ENCODE measurements at regions not wholly inside any gene's neighbourhood (a gene's known extent, or its start where the extent isn't known, plus 50 kb on each side); places are given as distances from the start of the nearest gene placed in this dataset.
"Not testable (repeated sequence)": the region's sequence is repeated elsewhere in the genome, so short reads cannot be mapped to it uniquely, and the experiment has no call there.

DNA sequence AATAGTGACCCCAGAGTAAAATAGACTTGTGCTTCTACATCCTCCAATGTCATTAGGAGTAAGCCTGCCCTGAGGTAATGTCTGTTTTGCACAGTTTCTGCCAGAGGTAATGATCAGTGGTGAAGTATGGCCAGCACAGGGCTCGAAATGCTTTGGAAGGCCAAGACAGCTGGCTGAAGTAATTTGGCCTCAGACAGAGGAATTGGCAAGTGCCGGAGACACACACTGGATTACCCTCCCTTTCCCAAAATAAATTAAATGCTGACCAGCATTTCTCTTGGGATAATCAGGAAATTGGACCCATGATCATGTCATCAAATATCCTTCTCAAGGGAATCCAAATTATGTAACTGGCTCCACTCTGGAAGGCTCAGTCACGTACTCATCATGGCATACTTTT, 379.0 kb upstream of the CHST9 start:
- no peak for DNase-seq

DNA sequence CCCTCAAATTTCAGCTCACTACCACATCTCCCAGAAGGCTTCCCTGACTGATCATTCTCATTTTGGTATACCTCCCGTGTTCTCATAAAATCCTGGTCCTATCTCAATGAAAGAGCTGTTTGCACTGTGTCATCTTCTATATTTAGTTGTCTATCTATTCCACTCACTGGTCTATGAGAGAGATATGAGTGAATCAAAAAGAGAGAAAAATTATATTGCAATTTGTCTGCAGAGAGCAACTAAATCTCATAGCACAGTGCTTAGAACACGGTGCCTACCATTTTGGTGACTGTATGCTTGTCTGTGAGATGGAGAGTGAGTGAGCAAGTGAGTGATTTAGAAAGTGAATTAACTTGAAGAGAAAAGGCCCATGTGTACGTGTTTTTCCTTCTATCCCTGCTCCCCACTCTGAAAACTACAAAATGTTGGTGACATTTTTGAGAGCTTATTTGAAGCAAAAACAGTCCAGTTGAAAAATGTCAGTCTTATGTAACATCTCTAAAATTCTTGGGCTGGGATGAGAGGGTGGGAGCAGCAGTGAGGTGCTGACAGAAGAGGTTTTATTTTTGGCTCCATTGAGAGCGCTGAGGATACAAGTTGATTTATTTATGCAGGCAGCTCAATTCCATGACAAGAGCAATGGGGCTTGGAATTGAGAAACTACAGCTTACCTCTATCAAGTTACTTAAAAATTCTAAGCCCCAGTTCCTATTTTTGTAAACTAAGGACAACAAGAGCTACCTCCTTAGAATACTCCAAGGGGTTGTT, 373.5 kb upstream of the CHST9 start:
- DNase-seq = no peak

DNA sequence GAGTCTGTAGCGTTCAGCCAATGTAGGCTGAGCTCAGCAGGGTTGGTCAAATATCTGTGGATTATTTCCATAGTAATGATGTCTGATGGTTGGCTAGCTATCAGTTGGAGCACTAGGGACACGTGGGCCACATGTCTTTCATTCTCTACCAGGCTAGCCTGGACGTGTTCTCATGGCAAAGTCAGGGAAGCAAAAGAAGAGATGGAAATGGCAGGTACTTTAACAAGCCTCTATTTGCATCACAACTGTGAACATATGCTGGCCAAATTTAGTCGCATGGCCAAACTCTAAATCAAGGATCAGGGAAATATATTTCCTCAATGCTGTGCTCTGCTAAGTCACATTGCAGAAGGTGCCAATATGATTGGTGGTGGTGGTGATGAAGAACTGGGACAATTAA, 371.6 kb upstream of the CHST9 start:
- DNase-seq = no peak

DNA sequence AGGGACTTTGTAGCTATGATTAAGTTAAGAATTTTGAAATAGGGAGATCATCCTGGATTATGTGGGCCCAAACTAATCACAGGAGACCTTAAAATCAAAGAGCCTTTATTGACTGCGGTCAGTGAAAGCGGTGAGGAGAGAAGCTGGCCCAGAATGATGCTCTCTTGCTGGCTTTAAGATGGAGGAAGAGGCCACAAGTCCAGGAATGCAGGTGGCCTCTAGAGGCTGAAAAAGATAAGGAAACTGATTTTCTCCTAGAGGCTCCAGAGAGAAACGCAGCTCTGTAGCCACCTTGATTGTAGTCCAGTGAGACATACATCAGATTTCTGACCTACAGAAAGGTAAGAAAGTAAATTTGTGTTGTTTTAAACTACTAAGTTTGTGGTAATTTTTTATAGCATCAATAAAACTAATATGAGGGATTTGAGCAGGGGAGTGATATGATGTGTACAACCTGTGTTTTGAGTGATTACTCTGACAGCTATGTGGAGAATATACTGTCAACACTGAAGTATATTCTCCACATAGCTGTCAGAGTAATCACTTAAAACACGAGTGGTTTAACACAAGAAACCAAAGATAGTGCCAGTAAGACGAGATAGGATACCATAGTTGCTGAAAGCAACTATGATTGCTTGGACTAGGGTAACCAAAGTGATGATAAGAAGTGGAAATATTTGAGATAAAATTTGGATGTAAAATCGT, 364.4 kb upstream of the CHST9 start:
- no peak for DNase-seq

DNA sequence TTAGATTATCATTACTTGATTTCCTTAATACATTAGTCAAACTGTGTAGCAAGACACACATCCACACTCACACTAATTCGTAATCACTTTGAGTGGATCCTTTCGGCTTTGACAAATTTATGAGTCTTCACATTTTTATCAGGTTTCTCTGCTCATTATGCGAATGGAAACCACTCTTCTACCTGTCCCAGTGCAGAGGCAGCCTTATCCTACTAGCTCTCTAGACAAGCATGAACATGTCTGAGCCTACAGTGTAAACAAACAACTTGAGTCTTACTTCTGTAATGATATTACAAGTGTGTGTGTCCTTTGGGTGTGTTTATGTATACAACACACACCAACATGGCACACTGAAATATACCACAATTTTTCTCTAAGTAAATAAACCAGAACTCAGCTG, 361.9 kb upstream of the CHST9 start:
- DNase-seq = no peak

DNA sequence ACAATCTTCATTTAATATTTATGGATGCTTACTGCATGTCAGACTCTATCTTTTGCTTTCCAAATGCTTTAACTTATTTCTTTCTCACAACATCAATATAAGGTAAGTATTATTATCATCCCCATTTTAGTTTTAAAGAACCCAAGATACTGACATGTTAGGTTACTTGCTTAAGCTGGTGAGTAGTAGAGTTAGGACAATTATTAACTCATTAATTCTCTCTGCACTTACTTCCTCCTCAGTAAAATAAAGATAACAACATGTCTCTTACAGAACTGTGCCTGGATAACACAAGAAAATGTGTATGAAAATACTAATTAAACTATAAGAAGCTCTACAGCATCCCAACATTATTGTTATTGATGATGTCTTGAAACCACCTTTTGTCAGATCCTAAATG, 359.1 kb upstream of the CHST9 start:
- DNase-seq = no peak

DNA sequence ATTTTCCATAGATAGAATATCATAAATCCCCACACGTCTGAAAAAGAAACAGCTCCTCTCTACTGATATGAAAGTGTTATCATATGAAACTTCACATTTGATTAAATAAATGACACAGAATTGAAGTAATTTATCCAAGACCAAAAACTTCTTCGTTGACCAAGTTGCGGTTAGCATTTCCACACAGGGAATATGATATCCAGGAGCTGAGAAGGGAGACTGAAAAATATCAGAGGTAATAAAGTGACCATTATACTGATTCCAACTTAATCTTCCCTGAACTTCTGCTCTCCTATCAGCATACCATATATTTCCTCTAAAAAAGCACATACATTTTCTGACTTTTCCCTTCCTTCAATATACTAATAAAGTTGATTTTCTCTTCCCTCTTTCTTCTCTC, 356.2 kb upstream of the CHST9 start:
- DNase-seq = no peak

DNA sequence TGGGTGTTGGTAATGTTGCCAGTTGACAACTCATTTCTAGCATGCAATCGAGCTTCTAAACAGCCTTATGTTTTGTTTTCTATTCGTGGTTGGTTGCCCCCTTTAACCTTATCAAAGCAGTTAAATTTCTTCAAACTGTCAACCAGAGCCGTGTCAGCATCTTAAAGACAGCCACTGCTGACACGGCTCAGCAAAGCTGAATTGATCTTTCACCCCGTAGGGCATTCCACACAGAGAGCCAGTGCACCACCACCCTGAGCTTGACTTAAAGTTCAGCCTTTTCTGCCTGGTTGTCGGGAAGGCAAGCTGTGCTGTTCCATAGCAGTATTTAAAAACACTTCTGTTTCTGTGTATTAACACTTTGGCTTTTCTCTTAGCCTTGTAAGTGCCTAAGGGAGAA, 355.0 kb upstream of the CHST9 start:
- DNase-seq = no peak

DNA sequence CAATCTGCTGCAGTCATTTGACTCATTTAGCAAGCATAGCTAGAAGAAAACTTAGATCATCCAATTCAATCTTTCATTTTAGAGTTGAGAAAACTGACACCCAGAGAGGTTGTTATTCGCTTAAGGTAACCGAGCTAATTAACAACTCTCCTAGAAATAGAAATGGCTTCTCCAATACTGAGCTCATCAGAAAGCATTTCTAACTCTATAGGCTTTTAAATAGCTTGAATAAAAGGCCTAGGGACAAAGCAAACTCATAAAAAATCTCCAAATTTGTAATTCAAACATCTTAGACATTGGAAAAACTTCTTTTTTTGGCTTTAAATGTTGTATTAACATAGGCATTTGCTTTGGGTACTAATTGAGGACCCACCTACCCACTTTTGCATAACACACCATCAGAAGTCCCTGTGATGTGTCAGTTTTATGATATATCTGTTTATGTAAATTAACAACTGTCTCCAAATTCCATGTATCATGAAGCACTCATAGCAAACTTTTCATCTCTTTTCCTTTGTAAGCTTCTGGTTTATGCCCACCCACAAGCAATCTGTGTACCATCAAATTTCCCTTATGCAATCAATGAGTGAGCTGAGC, 343.9 kb upstream of the CHST9 start:
- DNase-seq = no peak

DNA sequence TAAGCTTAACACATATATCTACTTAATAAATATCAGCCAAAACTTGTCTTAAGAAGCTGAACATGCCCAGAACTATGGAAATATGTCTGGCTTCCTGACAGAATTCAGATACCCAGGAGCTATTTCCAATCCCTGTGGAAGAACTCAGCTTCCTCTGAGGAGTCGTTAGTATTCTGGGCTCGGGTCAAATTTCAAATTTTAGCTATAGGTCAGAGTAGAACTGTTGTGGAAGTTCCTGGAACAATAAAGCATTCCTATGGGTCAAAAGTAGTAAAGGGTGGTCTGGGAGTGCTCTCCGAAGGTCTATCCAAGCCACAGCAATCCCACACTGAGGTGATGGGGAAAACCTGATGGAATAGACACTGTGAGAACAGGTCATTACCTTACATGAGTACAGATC, 342.7 kb upstream of the CHST9 start:
- DNase-seq = no peak

DNA sequence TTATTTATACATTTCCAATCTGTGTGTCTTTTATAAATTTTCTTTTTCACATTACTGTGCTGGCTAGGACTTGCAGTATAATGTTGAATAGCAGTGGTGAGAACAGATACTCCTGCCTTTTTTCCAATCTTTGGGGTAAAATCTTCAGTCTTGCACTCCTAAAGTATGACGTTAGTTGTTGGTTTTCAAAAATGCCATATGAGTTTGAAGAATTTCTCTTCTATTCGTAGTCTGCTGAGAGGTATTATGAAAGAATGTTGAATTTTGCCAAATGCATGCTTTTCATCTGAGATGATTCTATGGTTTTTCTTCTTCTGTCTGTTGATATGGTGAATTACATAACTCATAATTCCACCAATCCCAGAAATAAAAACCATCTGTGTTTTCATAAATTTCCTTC, 335.3 kb upstream of the CHST9 start:
- no peak for DNase-seq

DNA sequence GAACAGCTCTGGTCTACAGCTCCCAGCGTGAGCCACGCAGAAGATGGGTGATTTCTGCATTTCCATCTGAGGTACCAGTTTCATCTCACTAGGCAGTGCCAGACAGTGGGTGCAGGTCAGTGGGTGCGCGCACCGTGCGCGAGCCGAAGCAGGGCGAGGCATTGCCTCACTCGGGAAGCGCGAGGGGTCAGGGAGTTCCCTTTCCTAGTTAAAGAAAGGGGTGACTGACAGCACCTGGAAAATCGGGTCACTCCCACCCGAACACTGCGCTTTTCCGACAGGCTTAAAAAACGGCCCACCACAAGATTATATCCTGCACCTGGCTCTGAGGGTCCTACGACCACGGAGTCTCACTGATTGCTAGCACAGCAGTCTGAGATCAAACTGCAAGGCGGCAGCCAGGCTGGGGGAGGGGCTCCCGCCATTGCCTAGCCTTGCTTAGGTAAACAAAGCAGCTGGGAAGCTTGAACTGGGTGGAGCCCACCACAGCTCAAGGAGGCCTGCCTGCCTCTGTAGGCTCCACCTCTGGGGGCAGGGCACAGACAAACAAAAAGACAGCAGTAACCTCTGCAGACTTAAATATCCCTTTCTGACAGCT, 325.0 kb upstream of the CHST9 start:
- DNase-seq = not testable (repeated sequence)

DNA sequence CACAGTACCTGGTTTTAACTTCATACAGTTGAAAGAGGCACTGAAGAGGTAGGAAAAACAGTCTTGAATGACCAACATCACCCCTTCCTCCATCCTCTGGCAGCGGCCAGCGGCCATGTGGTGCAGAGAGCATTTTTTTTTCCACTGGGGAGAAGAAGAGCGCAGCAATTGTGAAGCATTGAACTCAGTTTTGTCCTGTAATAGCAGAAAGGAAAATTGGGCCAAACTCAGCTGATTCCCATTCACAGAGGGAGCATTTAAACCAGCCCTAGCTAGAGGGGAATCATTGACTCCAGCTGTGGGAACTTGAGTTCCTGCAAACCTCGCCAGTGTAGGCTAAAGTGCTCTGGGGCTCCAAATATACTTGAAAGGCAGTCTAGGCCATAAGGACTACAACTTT, 316.6 kb upstream of the CHST9 start:
- no peak for DNase-seq

DNA sequence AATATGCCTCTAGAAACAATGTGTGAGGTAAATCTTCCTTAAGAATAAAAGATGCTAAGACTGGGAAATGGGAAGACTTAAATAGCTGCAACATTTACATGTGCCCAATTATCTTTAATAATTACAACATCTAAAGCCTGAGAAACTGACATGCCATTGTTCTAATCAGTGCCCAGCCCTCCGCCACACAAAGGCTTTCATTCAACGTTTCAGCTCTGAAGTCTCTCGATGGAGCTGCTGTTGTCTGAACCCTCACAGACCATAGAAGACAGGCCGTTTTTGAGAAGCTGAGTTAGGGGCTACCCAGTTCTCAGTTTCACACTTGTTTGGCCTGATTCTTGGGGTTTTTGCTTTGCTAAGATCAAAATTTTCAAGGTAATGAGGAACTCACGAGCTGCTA, 315.4 kb upstream of the CHST9 start:
- no peak for DNase-seq

DNA sequence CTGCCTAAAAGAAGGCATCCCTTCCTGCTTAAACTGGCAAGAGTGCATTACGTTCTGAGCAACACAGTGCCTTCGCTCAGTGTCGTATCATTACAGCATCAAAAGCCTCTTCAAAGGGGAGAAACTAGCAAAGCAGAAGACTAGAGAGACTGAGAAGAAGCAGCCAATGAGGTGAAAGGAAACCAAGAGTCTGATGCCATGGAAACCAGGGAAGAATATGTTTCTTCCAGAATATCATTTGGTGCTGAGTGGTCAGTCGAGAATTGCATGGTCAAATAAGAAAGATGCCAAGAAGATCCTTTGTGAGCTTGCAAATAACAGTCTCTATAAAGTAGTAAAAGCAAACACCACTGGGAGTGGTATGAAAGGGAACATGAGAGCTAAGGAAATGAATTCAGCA, 312.1 kb upstream of the CHST9 start:
- no peak for DNase-seq

DNA sequence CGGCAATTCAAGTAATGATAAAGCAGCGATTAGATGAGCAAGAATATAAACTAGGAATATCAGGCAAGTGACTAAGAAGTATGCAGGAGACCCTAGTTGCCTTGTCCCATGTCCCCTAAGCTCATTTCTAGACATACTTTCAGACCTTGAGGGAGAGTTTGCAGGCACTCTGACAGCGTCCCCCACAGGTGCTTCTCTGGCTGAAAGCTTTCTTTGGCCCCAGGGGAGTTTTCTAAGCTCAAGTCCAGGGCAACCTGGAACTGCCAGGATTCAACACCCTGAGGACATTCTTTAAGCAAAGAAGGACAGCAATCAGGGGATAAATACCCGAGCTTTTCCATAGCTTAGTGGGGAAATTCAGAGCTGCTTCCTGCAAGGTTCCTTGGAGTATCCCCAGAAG, 308.1 kb upstream of the CHST9 start:
- DNase-seq = no peak

DNA sequence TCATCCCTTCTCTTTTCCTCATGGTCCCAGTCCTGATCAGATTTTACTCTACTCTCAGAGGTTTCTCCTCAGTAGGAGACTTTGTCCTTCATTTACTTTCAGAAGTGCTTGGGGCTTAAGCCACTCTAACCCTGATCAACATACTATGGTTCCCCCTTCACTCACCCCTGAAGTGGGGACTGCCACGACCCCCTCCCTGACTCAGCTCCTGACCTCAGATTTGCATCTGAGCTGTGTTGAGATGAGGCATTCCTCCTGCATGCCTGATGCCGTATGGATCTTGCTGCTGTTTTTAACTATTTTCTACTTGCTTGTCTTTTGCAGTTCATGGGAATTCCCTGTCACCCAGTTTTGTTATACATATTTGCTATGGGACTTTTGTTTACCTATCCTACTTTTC, 306.7 kb upstream of the CHST9 start:
- DNase-seq = no peak

DNA sequence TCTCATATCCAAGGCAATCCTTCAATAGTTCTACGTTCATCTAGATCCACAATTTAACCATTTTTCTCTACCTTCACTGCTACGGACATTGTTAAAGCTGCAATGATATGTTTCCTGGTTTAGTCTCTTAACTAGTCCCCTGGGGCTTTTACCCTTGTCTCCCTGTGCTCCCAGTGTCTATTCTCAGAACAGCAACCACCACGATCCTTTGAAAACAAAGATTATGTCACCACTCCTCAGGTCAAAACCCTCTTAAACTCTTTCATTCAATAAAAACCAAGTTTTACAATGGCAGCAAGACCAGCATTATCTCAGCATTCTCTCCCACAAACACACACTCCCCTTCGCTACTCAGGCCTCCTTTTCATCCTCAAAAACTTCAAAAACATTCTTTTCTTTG, 298.2 kb upstream of the CHST9 start:
- DNase-seq = no peak

DNA sequence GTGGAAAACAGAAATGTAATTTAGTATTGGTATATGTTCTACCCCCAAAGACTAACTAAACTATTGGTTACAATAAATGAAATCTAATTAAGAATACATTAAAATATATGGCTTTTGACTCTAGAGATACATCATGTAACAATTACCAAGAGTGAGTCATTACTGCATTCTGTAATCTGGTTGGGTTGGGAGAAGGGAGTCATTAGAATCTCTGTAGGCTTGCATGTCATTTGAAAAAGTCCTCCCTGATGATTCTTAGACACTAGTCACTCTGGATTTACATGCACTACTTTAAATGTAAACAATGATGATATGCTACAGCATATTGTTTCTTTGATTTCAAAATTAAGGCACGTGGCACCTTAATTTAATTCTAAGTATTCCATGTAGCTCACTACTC, 293.4 kb upstream of the CHST9 start:
- no peak for DNase-seq

DNA sequence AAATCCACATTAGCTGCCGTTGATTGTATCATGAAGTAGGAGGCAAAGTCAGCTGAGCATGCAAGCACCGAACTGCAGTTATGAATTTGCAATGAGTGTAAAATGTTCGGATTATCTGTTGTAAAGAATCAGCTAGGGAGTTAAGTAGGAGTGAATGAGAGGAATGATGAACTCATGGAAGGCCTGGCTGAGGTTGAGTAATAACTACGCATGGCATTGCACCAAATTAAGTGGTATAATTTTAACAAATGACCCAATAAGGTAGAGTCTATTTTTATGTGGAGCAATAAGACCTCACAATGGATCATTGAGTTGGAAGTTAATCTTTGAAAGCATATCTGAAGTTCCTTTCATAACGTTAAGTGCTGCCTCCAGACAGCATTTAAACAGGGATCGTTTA, 288.2 kb upstream of the CHST9 start:
- DNase-seq = no peak

DNA sequence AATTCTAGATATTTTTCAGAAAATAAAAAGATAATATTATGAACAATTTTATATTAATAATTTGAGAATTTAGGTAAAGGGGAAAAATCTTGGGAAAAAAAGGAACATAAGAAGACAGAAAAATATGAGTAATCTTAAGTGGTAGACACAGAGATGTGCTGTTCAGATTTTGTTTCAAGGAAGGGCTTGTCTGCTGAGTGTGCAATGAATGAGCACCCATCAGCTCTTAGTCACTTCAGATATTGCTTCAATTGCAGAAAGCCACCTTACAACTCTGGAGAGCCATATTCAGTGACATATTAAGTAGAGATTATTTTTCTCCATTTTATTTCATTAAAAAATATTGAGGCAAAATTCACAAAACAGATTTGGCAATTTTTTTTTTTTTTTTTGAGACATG, 282.0 kb upstream of the CHST9 start:
- no peak for DNase-seq

DNA sequence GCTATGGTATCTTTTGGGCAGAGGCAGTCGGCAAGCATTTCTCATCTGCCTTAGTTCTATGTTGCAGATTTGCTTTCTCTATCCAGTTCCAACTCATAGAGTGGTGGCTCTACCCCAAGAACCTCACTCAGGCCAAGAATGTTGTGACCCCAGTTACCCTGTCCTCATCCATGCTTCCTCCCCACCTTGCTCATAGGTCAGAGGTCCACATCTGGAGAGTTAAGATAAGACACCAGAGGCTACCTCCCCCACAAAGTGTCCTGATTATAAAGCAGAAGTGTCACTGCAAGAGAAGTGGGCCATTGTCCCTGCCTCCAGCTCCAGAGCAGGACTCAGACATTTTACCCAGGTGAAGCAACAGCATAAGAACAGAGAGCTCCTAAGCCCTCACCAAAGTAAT, 276.8 kb upstream of the CHST9 start:
- DNase-seq = no peak

DNA sequence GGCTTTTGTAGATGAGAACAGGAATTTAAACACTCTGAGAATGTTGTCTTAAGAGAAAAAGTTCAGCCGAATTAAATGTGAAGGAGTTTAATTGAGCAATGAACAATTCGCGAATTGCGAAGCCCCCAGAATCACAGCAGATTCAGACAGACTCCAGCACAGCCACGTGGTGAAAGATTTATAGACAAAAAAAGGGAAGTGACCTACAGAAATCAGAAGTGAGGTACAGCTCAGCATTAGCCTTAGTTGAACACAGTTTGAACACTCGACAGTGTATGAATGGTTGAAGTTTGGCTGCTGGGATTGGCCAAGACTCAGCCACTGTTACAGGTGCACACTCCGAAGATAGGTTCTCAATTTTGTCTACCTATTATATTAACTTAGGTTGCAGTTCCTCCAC, 264.0 kb upstream of the CHST9 start:
- DNase-seq = no peak

DNA sequence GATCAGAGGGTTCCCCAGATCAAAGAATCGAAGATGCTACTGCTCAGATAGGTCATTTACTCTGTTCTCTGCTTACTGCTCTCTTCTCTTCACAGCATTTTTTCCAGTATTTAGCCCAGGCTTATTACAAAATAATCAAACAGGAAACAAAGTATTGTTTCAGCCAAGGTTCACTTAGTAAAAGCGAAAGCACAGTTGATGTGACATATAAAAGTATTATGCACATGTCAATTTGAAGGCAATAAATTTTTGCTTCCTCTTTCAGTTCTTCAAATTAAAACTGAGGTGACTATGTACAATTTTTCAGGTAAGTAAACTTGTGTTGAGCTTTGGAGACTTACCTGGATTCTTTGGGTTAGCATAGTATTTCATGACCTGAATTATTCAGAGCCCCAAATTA, 262.8 kb upstream of the CHST9 start:
- DNase-seq = no peak
